Smooth muscle cell of the brain vasculature (primary cell): ENCODE measurements at regions not wholly inside any gene's neighbourhood (a gene's known extent, or its start where the extent isn't known, plus 50 kb on each side); places are given as distances from the start of the nearest gene placed in this dataset.
A peak's percentile ranks its signal among the peaks of the same experiment; 100 is the strongest.

ENCODE experiments used
- DNase-seq: peaks from one replicate; pipeline ENCODE4 v3.0.0-alpha.2; 2012; ENCODE audit warnings: low read depth, low spot score

DNA sequence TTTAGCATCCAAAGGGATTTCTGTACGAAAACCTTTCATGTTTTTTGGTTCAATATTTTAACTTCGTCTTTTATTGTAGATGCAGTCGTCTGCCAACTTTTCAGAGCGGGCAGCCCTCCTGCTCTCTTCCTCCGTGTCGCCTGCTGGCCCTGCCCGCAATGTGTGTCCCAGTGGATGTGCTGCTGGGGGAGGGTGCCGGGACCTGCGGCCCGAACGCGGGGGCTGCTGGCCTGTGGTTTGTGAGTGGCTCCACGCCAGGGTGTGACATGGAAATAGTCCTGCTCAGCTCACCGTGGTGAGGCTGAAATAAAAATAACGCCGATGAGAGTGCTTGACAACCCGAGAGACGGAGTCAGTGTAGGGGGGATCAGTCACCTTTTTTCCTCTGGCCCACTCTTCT, 59.7 kb upstream of the GRPEL1 start:
- no peak for DNase-seq

GRCh38 chr4:7126981-7127380, 59.1 kb upstream of the GRPEL1 start:
- DNase-seq = no peak

DNA sequence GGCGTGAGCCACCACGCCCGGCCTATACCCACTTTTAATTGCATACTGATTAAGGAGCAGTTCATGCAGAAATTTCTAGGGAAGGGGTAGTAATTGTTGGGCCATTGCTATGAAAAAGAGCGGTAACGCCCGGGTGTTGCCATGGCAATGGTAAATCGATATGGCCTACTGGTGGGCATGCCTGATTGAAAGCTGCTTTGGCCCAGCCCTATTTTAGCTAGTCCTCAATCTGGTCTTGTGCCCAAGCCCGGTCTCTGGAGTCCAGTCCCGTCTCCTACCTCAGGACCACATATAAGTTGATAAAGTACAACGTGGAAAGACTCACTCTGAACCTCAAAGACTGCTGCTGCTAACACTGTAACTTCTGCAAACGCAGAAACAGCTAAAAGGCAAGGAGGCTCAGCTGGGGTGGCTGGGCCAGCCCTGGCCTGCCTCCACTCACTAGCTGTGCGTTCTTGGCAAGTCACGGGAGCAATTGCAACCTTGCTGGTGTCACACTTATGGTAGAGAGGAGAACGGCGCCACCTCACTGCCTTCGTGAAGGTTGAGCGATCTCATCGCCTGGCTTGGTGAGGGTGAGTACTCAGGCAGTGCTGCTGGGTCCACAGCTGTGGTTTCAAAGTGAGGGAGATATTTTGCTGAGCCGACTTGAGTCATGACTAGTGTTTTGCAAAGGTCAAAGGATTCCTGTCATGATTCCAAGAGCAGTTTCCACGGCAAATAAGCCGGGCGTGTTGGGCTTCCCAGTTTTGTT, 57.0 kb upstream of the GRPEL1 start:
- DNase-seq = peak; percentile 75

DNA sequence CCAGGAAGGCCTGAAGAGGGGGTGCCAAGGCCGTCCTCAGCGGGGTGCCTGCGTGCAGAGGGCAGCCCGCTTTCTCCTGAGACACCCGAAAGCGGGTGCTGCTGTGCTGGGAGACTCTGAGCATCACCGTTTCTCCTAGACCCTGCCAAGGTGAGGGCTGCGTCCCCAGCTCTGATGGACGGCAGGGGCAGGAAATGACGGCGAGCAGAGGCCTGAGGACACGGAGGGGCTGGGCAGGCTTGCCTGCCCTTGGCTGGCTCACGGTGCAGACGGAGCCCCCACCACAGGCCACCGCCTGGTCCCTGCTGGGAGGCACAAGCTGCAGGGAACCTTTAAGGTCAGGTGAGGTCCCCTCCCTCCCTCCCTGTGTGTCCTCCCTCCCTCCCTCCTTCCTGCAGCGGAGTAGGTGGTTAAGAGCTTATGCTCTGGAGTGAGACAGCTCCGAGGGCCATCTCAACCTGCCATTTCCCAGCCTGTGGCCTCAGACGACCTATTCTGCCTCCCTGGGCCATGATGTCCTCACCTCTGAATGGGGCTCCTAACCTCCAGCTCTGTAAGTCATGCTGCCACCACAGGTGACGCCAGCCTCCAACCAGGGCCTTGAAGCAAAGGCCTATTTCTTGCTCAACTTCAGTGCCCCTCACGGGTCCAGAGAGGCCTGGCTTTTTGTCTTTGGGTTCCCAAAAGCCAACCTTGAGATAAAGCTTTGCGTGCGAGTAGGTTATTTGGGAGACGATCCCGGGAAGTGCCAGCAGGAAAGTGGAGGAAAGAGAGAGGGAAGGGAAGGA, 54.2 kb upstream of the GRPEL1 start:
- no peak for DNase-seq

DNA sequence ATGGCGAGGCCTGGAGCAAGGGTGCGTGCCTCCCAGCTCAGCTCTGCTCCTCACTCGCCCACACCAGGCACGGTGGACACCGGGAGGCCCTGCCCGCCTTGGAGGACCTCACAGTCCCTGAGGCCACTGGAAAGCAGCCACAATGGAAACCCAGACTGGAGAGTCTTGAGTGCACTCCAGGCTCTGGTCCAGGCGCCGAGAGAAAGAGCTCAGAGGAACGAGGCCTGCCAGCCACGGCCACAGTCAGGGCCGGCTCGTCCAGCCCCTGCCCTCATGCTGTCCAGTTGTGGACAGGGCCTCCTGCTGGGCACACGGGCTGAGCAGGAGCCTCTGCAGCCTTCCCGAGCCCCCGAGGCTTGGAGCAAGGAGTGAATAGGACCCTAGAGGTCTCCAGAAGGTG, 53.3 kb upstream of the GRPEL1 start:
- DNase-seq = no peak

GRCh38 chr4:7120341-7120740, 52.5 kb upstream of the GRPEL1 start:
- DNase-seq = no peak

GRCh38 chr4:7118013-7118832, 50.4 kb upstream of the GRPEL1 start:
- DNase-seq = no peak
